ENCODE measurements at regions not wholly inside any gene's neighbourhood (a gene's known extent, or its start where the extent isn't known, plus 50 kb on each side); places are given as distances from the start of the nearest gene placed in this dataset.

GRCh38 chr3:132789959-132790358, 67.8 kb upstream of the NPHP3 start:
- H3K9me3 ChIP-seq (ENCODE audit: insufficient read depth, low read depth, low read length): no peaks in the 10 kb centered on the region
- DNase-seq: peak in 1 of 2 donors; percentile 34
- no peak overlapping the region for H3K27ac ChIP-seq (ENCODE audit: low read depth, low read length)
- no peak overlapping the region for H3K4me2 ChIP-seq (ENCODE audit: low read length)
- H2BK120ac ChIP-seq (ENCODE audit: insufficient read depth, low read length, poor library complexity): no peak overlapping the region
- H3K4me3 ChIP-seq (ENCODE audit: low read depth, low read length): no peak overlapping the region
- H4K12ac ChIP-seq (ENCODE audit: low read depth, low read length): no peak overlapping the region
- no peak overlapping the region for H4K91ac ChIP-seq (ENCODE audit: low read depth, low read length)
- no peak overlapping the region for H3K18ac ChIP-seq (ENCODE audit: low read length)
- H3K4me1 ChIP-seq (ENCODE audit: control insufficient read depth in 1 of 2, insufficient read depth in 2 of 2, low read length in 2 of 2): no peaks in the 10 kb centered on the region
- H3K23ac ChIP-seq (ENCODE audit: low read length): no peak overlapping the region
- H3K79me2 ChIP-seq (ENCODE audit: control insufficient read depth, insufficient read depth, low read length, poor library complexity): no peaks in the 10 kb centered on the region
- no peak overlapping the region for H3K4ac ChIP-seq (ENCODE audit: low read depth, low read length)
- no peak overlapping the region for H4K8ac ChIP-seq (ENCODE audit: low read depth, low read length)
- no peak overlapping the region for H2BK5ac ChIP-seq (ENCODE audit: low read depth, low read length, poor library complexity)
- no peak overlapping the region for H2BK12ac ChIP-seq (ENCODE audit: low read length)
- no peak overlapping the region for H2AK5ac ChIP-seq (ENCODE audit: low read length)
- no peaks in the 10 kb centered on the region for H3K36me3 ChIP-seq (ENCODE audit: control insufficient read depth in 1 of 2, insufficient read depth in 2 of 2, low read length in 2 of 2)
- H3K79me1 ChIP-seq (ENCODE audit: low read length): no peaks in the 10 kb centered on the region
- H2AFZ ChIP-seq (ENCODE audit: insufficient read depth, low read length, poor library complexity): no peak overlapping the region
- WGBS (ENCODE audit: extremely low coverage, insufficient coverage, insufficient read length): no CpG with 5 or more reads among the region's 6 CpGs
- no peak overlapping the region for H3K14ac ChIP-seq (ENCODE audit: low read length)
- H3K9ac ChIP-seq (ENCODE audit: low read length): no peak overlapping the region
- H3K27me3 ChIP-seq (ENCODE audit: insufficient read depth, low read length): no peaks in the 10 kb centered on the region

DNA sequence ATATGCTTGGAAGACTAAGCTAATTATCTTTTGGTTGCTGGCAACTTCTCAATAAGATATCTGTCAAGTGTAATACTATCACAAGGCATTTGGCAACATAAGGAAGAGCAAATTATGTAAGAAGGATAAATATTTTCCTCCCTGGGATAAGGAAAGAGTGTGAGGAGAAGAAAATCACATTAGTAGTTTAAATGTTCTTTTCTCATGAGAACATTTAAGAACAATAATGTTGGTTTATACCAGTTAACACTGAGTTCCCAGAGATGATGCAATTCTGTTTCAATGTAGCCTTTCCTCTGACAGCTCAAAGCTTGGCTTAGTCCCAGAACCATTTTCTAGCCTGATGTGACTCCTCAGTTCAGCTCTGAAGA, 66.1 kb upstream of the NPHP3 start:
- no peak overlapping the region for H3K4me2 ChIP-seq (ENCODE audit: low read length)
- H3K9me3 ChIP-seq (ENCODE audit: insufficient read depth, low read depth, low read length): no peaks in the 10 kb centered on the region
- H3K79me1 ChIP-seq (ENCODE audit: low read length): no peaks in the 10 kb centered on the region
- H3K79me2 ChIP-seq (ENCODE audit: control insufficient read depth, insufficient read depth, low read length, poor library complexity): no peaks in the 10 kb centered on the region
- H3K23ac ChIP-seq (ENCODE audit: low read length): no peak overlapping the region
- no peak overlapping the region for H4K8ac ChIP-seq (ENCODE audit: low read depth, low read length)
- H4K12ac ChIP-seq (ENCODE audit: low read depth, low read length): no peak overlapping the region
- no peak overlapping the region for H3K4ac ChIP-seq (ENCODE audit: low read depth, low read length)
- no peak overlapping the region for H3K27ac ChIP-seq (ENCODE audit: low read depth, low read length)
- no peaks in the 10 kb centered on the region for H3K27me3 ChIP-seq (ENCODE audit: insufficient read depth, low read length)
- H3K4me1 ChIP-seq (ENCODE audit: control insufficient read depth in 1 of 2, insufficient read depth in 2 of 2, low read length in 2 of 2): no peaks in the 10 kb centered on the region
- H3K18ac ChIP-seq (ENCODE audit: low read length): no peak overlapping the region
- H3K36me3 ChIP-seq (ENCODE audit: control insufficient read depth in 1 of 2, insufficient read depth in 2 of 2, low read length in 2 of 2): no peaks in the 10 kb centered on the region
- no peak overlapping the region for H3K14ac ChIP-seq (ENCODE audit: low read length)
- no peak overlapping the region for H4K91ac ChIP-seq (ENCODE audit: low read depth, low read length)
- no peak overlapping the region for H2BK12ac ChIP-seq (ENCODE audit: low read length)
- no peak overlapping the region for H2BK5ac ChIP-seq (ENCODE audit: low read depth, low read length, poor library complexity)
- H3K9ac ChIP-seq (ENCODE audit: low read length): no peak overlapping the region
- no peak overlapping the region for H3K4me3 ChIP-seq (ENCODE audit: low read depth, low read length)
- no peak overlapping the region for H2AK5ac ChIP-seq (ENCODE audit: low read length)
- DNase-seq: peak in 1 of 2 donors; percentile 9
- no peak overlapping the region for H2AFZ ChIP-seq (ENCODE audit: insufficient read depth, low read length, poor library complexity)
- H2BK120ac ChIP-seq (ENCODE audit: insufficient read depth, low read length, poor library complexity): no peak overlapping the region

DNA sequence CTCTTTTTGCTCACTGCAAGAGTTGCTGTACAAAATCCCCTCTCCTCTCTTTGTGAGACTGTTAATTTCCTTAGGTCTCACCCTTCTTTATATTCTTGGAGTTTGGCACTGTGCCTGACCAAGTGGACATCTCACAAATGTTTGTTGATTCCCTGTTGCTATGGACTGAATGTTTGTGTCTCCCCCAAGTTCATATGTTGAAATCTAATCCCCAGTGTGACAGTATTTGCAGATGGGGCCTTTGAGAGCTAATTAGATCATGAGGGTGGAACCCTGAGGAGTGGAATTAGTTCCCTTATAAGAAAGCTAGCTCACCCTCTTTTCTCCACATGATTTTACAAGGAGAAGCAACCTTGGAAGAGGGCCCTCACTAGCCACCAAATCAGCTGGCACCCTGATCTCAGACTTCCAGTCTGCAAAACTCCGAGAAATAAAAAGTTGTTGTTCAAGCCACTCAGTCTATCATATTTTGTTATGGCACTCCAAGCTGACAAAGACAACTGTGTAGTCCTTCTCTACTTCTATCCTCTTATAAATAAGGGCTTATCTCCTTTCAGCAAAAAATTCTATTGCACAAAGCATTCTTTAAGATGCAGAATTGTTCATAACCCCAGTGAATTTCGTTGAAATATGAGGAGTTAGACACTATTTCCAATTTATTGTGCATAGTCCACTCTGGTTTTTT, 65.5 kb upstream of the NPHP3 start:
- Histone ChIP-seq H3K18ac (ENCODE audit: low read length) (no peak overlapping the region), H4K91ac (ENCODE audit: low read depth, low read length) (no peak overlapping the region), H3K36me3 (ENCODE audit: control insufficient read depth in 1 of 2, insufficient read depth in 2 of 2, low read length in 2 of 2) (no peaks in the 10 kb centered on the region), H3K9ac (ENCODE audit: low read length) (no peak overlapping the region), H3K4me3 (ENCODE audit: low read depth, low read length) (no peak overlapping the region), H3K14ac (ENCODE audit: low read length) (no peak overlapping the region), H3K9me3 (ENCODE audit: insufficient read depth, low read depth, low read length) (no peaks in the 10 kb centered on the region), H2AFZ (ENCODE audit: insufficient read depth, low read length, poor library complexity) (no peak overlapping the region), H3K79me2 (ENCODE audit: control insufficient read depth, insufficient read depth, low read length, poor library complexity) (no peaks in the 10 kb centered on the region), H2BK12ac (ENCODE audit: low read length) (no peak overlapping the region), H3K4me1 (ENCODE audit: control insufficient read depth in 1 of 2, insufficient read depth in 2 of 2, low read length in 2 of 2) (no peaks in the 10 kb centered on the region), H3K27me3 (ENCODE audit: insufficient read depth, low read length) (no peaks in the 10 kb centered on the region), H3K23ac (ENCODE audit: low read length) (no peak overlapping the region), H2BK5ac (ENCODE audit: low read depth, low read length, poor library complexity) (no peak overlapping the region), H2BK120ac (ENCODE audit: insufficient read depth, low read length, poor library complexity) (no peak overlapping the region), H3K27ac (ENCODE audit: low read depth, low read length) (no peak overlapping the region), H3K79me1 (ENCODE audit: low read length) (no peaks in the 10 kb centered on the region), H4K12ac (ENCODE audit: low read depth, low read length) (no peak overlapping the region), H2AK5ac (ENCODE audit: low read length) (no peak overlapping the region), H3K4ac (ENCODE audit: low read depth, low read length) (no peak overlapping the region), H4K8ac (ENCODE audit: low read depth, low read length) (no peak overlapping the region), H3K4me2 (ENCODE audit: low read length) (no peak overlapping the region)
- no CpG with 5 or more reads among the region's 2 CpGs for WGBS (ENCODE audit: extremely low coverage, insufficient coverage, insufficient read length)
- DNase-seq: no peak

GRCh38 chr3:132786890-132787289, 64.7 kb upstream of the NPHP3 start:
- no CpG with 5 or more reads among the region's 3 CpGs for WGBS (ENCODE audit: extremely low coverage, insufficient coverage, insufficient read length)
- no peaks in the 10 kb centered on the region for H3K36me3 ChIP-seq (ENCODE audit: control insufficient read depth in 1 of 2, insufficient read depth in 2 of 2, low read length in 2 of 2)

More at GRCh38 chr3:132786890-132787289, 64.7 kb upstream of the NPHP3 start:
- Histone ChIP-seq H3K4me1 (ENCODE audit: control insufficient read depth in 1 of 2, insufficient read depth in 2 of 2, low read length in 2 of 2) (no peaks in the 10 kb centered on the region), H3K23ac (ENCODE audit: low read length) (no peak overlapping the region), H2AFZ (ENCODE audit: insufficient read depth, low read length, poor library complexity) (no peak overlapping the region), H3K4ac (ENCODE audit: low read depth, low read length) (no peak overlapping the region), H4K8ac (ENCODE audit: low read depth, low read length) (no peak overlapping the region), H3K9me3 (ENCODE audit: insufficient read depth, low read depth, low read length) (no peaks in the 10 kb centered on the region), H3K79me2 (ENCODE audit: control insufficient read depth, insufficient read depth, low read length, poor library complexity) (no peaks in the 10 kb centered on the region), H2BK12ac (ENCODE audit: low read length) (no peak overlapping the region), H4K12ac (ENCODE audit: low read depth, low read length) (no peak overlapping the region), H3K4me2 (ENCODE audit: low read length) (no peak overlapping the region), H3K79me1 (ENCODE audit: low read length) (no peaks in the 10 kb centered on the region), H3K9ac (ENCODE audit: low read length) (no peak overlapping the region), H2BK120ac (ENCODE audit: insufficient read depth, low read length, poor library complexity) (no peak overlapping the region), H3K14ac (ENCODE audit: low read length) (no peak overlapping the region), H4K91ac (ENCODE audit: low read depth, low read length) (no peak overlapping the region), H3K27ac (ENCODE audit: low read depth, low read length) (no peak overlapping the region), H2BK5ac (ENCODE audit: low read depth, low read length, poor library complexity) (no peak overlapping the region), H3K4me3 (ENCODE audit: low read depth, low read length) (no peak overlapping the region), H3K18ac (ENCODE audit: low read length) (no peak overlapping the region), H2AK5ac (ENCODE audit: low read length) (no peak overlapping the region), H3K27me3 (ENCODE audit: insufficient read depth, low read length) (no peaks in the 10 kb centered on the region)
- no peak for DNase-seq

Data from trophoblast cell (in vitro differentiated cells and primary cell).